Nephron progenitor cell (in vitro differentiated cells): ENCODE measurements at regions not wholly inside any gene's neighbourhood (a gene's known extent, or its start where the extent isn't known, plus 50 kb on each side); places are given as distances from the start of the nearest gene placed in this dataset.
A peak's percentile ranks its signal among the peaks of the same experiment; 100 is the strongest.

ENCODE experiments used
- DNase-seq: peaks from one replicate; pipeline ENCODE4 v3.0.0; 2021
- H3K27ac Mint-ChIP-seq: 2 replicates; pipeline ENCODE4 v1.8.0; 2021; ENCODE audit warnings: mild to moderate bottlenecking, moderate library complexity, mixed read lengths
- H3K27me3 Mint-ChIP-seq: 2 replicates; pipeline ENCODE4 v1.8.0; 2021; ENCODE audit warnings: mild to moderate bottlenecking, low read depth, mixed read lengths; ENCODE audit not compliant: poor library complexity
- H3K36me3 Mint-ChIP-seq: 2 replicates; pipeline ENCODE4 v1.8.0; 2021; ENCODE audit warnings: low read depth, mixed read lengths
- H3K4me1 Mint-ChIP-seq: 2 replicates; pipeline ENCODE4 v1.8.0; 2021; ENCODE audit warnings: mixed read lengths
- H3K4me3 Mint-ChIP-seq: 2 replicates; pipeline ENCODE4 v1.8.0; 2021; ENCODE audit warnings: mild to moderate bottlenecking, moderate library complexity, mixed read lengths
- H3K9me3 Mint-ChIP-seq: 2 replicates; pipeline ENCODE4 v1.8.0; 2021; ENCODE audit warnings: mild to moderate bottlenecking, moderate library complexity, mixed read lengths
- CTCF ChIP-seq: fragments of 200-600 bp; sonication (generic); IDR thresholded peaks from 2 replicates; pipeline ENCODE4 v1.5.0; 2021; ENCODE audit warnings: antibody characterized with exemption

- Mint-ChIP-seq H3K4me1 (peaks cover 14% of the 10 kb centered on the region), H3K27me3 (no peaks in the 10 kb centered on the region), H3K27ac (no peak overlapping the region), H3K36me3 (no peaks in the 10 kb centered on the region), H3K4me3 (no peak overlapping the region), H3K9me3 (no peaks in the 10 kb centered on the region)
- TF ChIP-seq CTCF, result no peak
- DNase-seq, result no peak
Measured at GRCh38 chr2:236922061-236922460, 163.6 kb upstream of the COPS8 start.

DNA sequence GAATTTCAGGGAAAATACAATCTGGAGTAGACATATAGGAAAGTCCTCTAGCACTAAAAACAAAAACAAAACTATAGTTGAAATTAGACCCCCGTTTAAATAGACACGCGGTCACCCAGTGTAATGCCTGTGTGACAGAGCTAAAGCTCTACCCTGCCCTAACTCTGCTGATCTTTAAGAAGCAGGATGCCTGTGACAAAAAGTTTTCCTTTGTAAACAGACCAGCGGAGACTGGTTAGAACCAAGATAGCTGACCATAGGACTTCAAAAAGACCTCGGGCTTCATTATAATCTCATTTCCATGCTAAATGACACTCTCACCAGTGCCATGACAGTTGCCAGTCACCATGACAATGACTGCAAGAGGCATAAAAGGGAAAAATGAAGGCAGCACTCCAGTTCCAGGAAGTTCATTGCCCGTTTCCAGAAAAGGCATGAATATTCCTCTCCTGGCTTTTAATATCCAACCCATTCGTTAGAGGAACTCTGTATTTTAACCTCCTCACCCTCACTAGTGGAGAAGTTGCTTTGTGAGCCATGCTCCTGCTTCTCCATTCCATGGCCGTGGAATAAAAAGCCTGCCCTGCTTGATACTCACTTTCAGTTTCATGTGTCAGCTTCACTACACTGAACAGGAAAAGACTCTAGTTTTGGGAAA lies 157.2 kb upstream of the COPS8 start:
- H3K4me1 Mint-ChIP-seq, result peaks cover 53% of the 10 kb centered on the region
- no peaks in the 10 kb centered on the region for H3K9me3 Mint-ChIP-seq
- no peak overlapping the region for H3K4me3 Mint-ChIP-seq
- TF ChIP-seq CTCF, result no peak
- H3K36me3 Mint-ChIP-seq, result no peaks in the 10 kb centered on the region
- peaks cover 2% of the 10 kb centered on the region for H3K27me3 Mint-ChIP-seq
- H3K27ac Mint-ChIP-seq, result no peak overlapping the region
- DNase-seq, result no peak

- H3K4me1 Mint-ChIP-seq, result peaks cover 37% of the 10 kb centered on the region
- peak overlapping the region; percentile 39 for H3K4me3 Mint-ChIP-seq
- no peaks in the 10 kb centered on the region for H3K9me3 Mint-ChIP-seq
- H3K27me3 Mint-ChIP-seq, result peaks cover 17% of the 10 kb centered on the region
- H3K36me3 Mint-ChIP-seq, result no peaks in the 10 kb centered on the region
- DNase-seq, result no peak
- H3K27ac Mint-ChIP-seq, result peak overlapping the region; percentile 93
- TF ChIP-seq CTCF, result no peak
Measured at GRCh38 chr2:236932831-236933361, 152.8 kb upstream of the COPS8 start.

- Mint-ChIP-seq H3K27ac (no peak overlapping the region), H3K27me3 (peaks cover 20% of the 10 kb centered on the region), H3K9me3 (no peaks in the 10 kb centered on the region)
Measured at GRCh38 chr2:236934166-236934565, 151.5 kb upstream of the COPS8 start.

DNA sequence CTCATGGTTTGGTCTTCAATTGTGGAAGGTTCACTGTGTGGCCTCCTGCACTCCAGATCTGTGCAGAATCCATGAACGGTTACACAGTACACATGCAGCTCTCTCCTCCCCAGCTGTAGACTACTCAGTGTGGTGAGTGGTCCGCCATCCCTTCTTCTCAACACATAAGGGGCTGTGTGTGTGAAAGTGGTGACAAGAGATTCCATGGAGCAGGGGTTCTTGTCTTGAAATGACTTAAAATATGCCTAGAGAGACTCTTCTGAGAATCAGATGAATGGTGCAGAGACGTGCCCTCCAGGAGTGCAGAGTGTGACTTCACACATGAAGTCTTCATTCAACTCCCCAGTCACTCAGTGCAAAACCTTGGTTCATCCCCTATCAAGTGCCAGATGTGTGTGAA lies 151.0 kb upstream of the COPS8 start:
- TF ChIP-seq CTCF, result no peak

More at GRCh38 chr2:236934166-236934565, 151.5 kb upstream of the COPS8 start:
- TF ChIP-seq CTCF, result no peak
- no peak for DNase-seq
- no peak overlapping the region for H3K4me3 Mint-ChIP-seq
- peaks cover 36% of the 10 kb centered on the region for H3K4me1 Mint-ChIP-seq
- no peaks in the 10 kb centered on the region for H3K36me3 Mint-ChIP-seq

DNA sequence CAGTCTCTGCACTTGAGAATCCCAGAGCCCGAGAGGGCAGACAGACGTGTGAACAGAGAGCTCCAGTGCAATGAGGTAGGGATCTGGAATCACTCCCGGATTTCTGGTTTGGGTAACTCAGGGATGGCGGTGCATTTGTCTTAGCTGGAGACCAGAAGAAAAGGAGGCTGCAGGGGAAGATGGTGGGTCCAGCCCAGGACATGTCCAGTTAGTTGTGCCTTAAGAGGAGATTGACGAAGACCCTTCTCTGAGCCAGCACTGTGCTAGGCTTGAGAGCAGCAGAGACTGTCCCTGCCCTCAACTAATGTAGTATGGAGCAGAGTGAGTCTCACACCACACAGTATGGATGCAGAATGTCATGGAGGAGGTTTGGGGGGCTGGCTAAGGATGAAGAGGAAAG lies 150.6 kb upstream of the COPS8 start:
- no peak for DNase-seq
- H3K27me3 Mint-ChIP-seq, result peaks cover 20% of the 10 kb centered on the region

More for the DNA sequence above, 151.0 kb upstream of the COPS8 start:
- H3K4me1 Mint-ChIP-seq, result peaks cover 41% of the 10 kb centered on the region
- peaks cover 20% of the 10 kb centered on the region for H3K27me3 Mint-ChIP-seq
- H3K27ac Mint-ChIP-seq, result no peak overlapping the region
- H3K4me3 Mint-ChIP-seq, result no peak overlapping the region
- no peak for DNase-seq
- H3K36me3 Mint-ChIP-seq, result no peaks in the 10 kb centered on the region
- no peaks in the 10 kb centered on the region for H3K9me3 Mint-ChIP-seq

More for the DNA sequence above, 150.6 kb upstream of the COPS8 start:
- Mint-ChIP-seq H3K4me3 (no peak overlapping the region), H3K9me3 (no peaks in the 10 kb centered on the region), H3K36me3 (no peaks in the 10 kb centered on the region), H3K4me1 (peaks cover 45% of the 10 kb centered on the region), H3K27ac (no peak overlapping the region)
- TF ChIP-seq CTCF, result no peak
